ENCODE measurements at regions not wholly inside any gene's neighbourhood (a gene's known extent, or its start where the extent isn't known, plus 50 kb on each side); places are given as distances from the start of the nearest gene placed in this dataset.

DNA sequence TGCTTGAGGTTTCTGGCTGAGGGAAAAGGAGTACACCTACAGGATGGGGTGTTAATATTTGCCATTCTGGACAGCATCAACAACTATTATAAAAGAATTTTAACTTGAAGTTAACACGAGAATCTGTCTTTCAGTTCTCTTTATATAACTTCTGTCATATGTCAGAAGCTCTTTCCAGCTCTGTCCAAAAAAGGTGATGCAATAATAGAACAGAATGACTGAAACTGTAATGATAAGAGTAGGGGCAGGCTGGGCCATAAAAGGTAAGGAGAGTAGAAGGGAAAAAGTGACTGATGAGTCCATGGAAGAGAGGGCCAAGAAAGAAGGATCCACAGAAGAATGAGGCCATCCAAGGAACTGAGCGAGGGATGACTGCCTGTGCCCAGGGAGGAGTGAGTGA, 966.7 kb upstream of the FBXO33 start:
- no peaks in the 10 kb centered on the region for H3K36me3 ChIP-seq (replicated peaks in 1 of 2; ENCODE audit: control insufficient read depth in 1 of 2, insufficient read depth in 2 of 2, low read length in 2 of 2)
- no peaks in the 10 kb centered on the region for H3K4me1 ChIP-seq (ENCODE audit: control insufficient read depth in 1 of 2, insufficient read depth in 2 of 2, low read length in 2 of 2)
- Mint-ChIP-seq H3K9me3 (no peaks in the 10 kb centered on the region), H3K4me1 (no peaks in the 10 kb centered on the region), H3K36me3 (no peaks in the 10 kb centered on the region), H3K27me3 (ENCODE audit: low read depth in 3 of 3) (no peaks in the 10 kb centered on the region), H3K27ac (no peak overlapping the region), H3K4me3 (no peak overlapping the region)
- no peak overlapping the region for H3K9ac ChIP-seq (ENCODE audit: insufficient read depth, low read length, poor library complexity, severe bottlenecking)
- H3K9me3 ChIP-seq (replicated peaks in 1 of 2; ENCODE audit: control insufficient read depth in 1 of 2, insufficient read depth in 1 of 2, low read length in 2 of 2), result no peaks in the 10 kb centered on the region
- H4K20me1 ChIP-seq (ENCODE audit: insufficient read depth, low read length), result no peaks in the 10 kb centered on the region
- H3K4me3 ChIP-seq (replicated peaks in 1 of 3; ENCODE audit: low read depth in 2 of 3, low read length in 3 of 3), result no peak overlapping the region
- DNase-seq, result no peak
- H3K79me2 ChIP-seq (ENCODE audit: insufficient read depth, low read length), result no peaks in the 10 kb centered on the region
- H3K4me2 ChIP-seq (replicated peaks; ENCODE audit: extremely low read depth, low read length, poor library complexity, severe bottlenecking), result no peak overlapping the region
- intact Hi-C loops (cut with micrococcal nuclease), result no loop called here
- no CpG with 5 or more reads among the region's 2 CpGs for WGBS (ENCODE audit: insufficient coverage)
- H3K27ac ChIP-seq (ENCODE audit: low read depth in 1 of 2, low read length in 2 of 2), result no peak overlapping the region
- TF ChIP-seq, protein P1, sequence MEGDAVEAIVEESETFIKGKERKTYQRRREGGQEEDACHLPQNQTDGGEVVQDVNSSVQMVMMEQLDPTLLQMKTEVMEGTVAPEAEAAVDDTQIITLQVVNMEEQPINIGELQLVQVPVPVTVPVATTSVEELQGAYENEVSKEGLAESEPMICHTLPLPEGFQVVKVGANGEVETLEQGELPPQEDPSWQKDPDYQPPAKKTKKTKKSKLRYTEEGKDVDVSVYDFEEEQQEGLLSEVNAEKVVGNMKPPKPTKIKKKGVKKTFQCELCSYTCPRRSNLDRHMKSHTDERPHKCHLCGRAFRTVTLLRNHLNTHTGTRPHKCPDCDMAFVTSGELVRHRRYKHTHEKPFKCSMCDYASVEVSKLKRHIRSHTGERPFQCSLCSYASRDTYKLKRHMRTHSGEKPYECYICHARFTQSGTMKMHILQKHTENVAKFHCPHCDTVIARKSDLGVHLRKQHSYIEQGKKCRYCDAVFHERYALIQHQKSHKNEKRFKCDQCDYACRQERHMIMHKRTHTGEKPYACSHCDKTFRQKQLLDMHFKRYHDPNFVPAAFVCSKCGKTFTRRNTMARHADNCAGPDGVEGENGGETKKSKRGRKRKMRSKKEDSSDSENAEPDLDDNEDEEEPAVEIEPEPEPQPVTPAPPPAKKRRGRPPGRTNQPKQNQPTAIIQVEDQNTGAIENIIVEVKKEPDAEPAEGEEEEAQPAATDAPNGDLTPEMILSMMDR (IDR thresholded peaks at IDR 0.05), result no peak
- H3K27me3 ChIP-seq (ENCODE audit: control insufficient read depth in 2 of 2, insufficient read depth in 2 of 2, low read length in 2 of 2), result no peaks in the 10 kb centered on the region
- no peak overlapping the region for H2AFZ ChIP-seq (ENCODE audit: insufficient read depth, low read depth, low read length, poor library complexity, severe bottlenecking)

GRCh38 chr14:40394634-40395340, 962.6 kb upstream of the FBXO33 start:
- no peaks in the 10 kb centered on the region for H3K9me3 ChIP-seq (replicated peaks in 1 of 2; ENCODE audit: control insufficient read depth in 1 of 2, insufficient read depth in 1 of 2, low read length in 2 of 2)
- TF ChIP-seq, protein P1 (IDR thresholded peaks at IDR 0.05), result no peak
- no peak overlapping the region for H3K4me3 Mint-ChIP-seq
- no peaks in the 10 kb centered on the region for H3K36me3 Mint-ChIP-seq
- H3K4me3 ChIP-seq (replicated peaks in 1 of 3; ENCODE audit: low read depth in 2 of 3, low read length in 3 of 3), result no peak overlapping the region
- no peak overlapping the region for H3K27ac ChIP-seq (ENCODE audit: low read depth in 1 of 2, low read length in 2 of 2)
- H3K4me2 ChIP-seq (replicated peaks; ENCODE audit: extremely low read depth, low read length, poor library complexity, severe bottlenecking), result no peak overlapping the region
- no peaks in the 10 kb centered on the region for H3K27me3 Mint-ChIP-seq (ENCODE audit: low read depth in 3 of 3)
- intact Hi-C loops (cut with micrococcal nuclease), result no loop called here
- H3K27ac Mint-ChIP-seq, result peak overlapping the region in 1 of 7 donors; percentile 46
- H3K9me3 Mint-ChIP-seq, result no peaks in the 10 kb centered on the region
- H3K4me1 Mint-ChIP-seq, result no peaks in the 10 kb centered on the region
- H4K20me1 ChIP-seq (ENCODE audit: insufficient read depth, low read length), result no peaks in the 10 kb centered on the region
- no peak overlapping the region for H3K9ac ChIP-seq (ENCODE audit: insufficient read depth, low read length, poor library complexity, severe bottlenecking)
- no peak for DNase-seq
- H3K36me3 ChIP-seq (replicated peaks in 1 of 2; ENCODE audit: control insufficient read depth in 1 of 2, insufficient read depth in 2 of 2, low read length in 2 of 2), result no peaks in the 10 kb centered on the region
- no peaks in the 10 kb centered on the region for H3K79me2 ChIP-seq (ENCODE audit: insufficient read depth, low read length)
- no peak overlapping the region for H2AFZ ChIP-seq (ENCODE audit: insufficient read depth, low read depth, low read length, poor library complexity, severe bottlenecking)
- H3K27me3 ChIP-seq (ENCODE audit: control insufficient read depth in 2 of 2, insufficient read depth in 2 of 2, low read length in 2 of 2), result no peaks in the 10 kb centered on the region
- no peaks in the 10 kb centered on the region for H3K4me1 ChIP-seq (ENCODE audit: control insufficient read depth in 1 of 2, insufficient read depth in 2 of 2, low read length in 2 of 2)
- 86% methylated on average over 2 of the region's 3 CpGs for WGBS (ENCODE audit: insufficient coverage)
